GM12864 (cell line): ENCODE measurements at regions not wholly inside any gene's neighbourhood (a gene's known extent, or its start where the extent isn't known, plus 50 kb on each side); places are given as distances from the start of the nearest gene placed in this dataset.
"Not testable (repeated sequence)": the region's sequence is repeated elsewhere in the genome, so short reads cannot be mapped to it uniquely, and the experiment has no call there.

ENCODE experiments used
- DNase-seq: peaks from one replicate; pipeline ENCODE4 v3.0.0-alpha.2; 2011; ENCODE audit warnings: low read depth
- H3K4me3 ChIP-seq: 2 replicates; pipeline ENCODE4 v1.5.1; 2011; ENCODE audit warnings: mild to moderate bottlenecking, low read depth, low read length, control low read depth
- CTCF ChIP-seq: IDR thresholded peaks from 2 replicates; pipeline ENCODE4 v1.5.1; 2011; ENCODE audit warnings: low read depth, mild to moderate bottlenecking, moderate library complexity, low read length, control low read depth, inconsistent platforms; ENCODE audit errors: missing control alignments

GRCh38 chr11:29051935-29052334 lies 943.7 kb downstream of the METTL15 start:
- no peak for TF ChIP-seq CTCF
- no peak overlapping the region for H3K4me3 ChIP-seq
- DNase-seq: no peak

- not testable (repeated sequence) for H3K4me3 ChIP-seq, DNase-seq
These were observed 942.8 kb downstream of the METTL15 start for GRCh38 chr11:29050962-29051361.

GRCh38 chr11:29040489-29040888 lies 932.3 kb downstream of the METTL15 start:
- no peak for TF ChIP-seq CTCF
- no peak overlapping the region for H3K4me3 ChIP-seq
- no peak for DNase-seq

GRCh38 chr11:29032384-29033149 lies 924.4 kb downstream of the METTL15 start:
- TF ChIP-seq CTCF: no peak
- no peak for DNase-seq
- no peak overlapping the region for H3K4me3 ChIP-seq

GRCh38 chr11:29029452-29029851 lies 921.3 kb downstream of the METTL15 start:
- no peak overlapping the region for H3K4me3 ChIP-seq
- TF ChIP-seq CTCF: no peak
- no peak for DNase-seq

- DNase-seq: no peak
- H3K4me3 ChIP-seq: no peak overlapping the region
- no peak for TF ChIP-seq CTCF
These were observed 919.2 kb downstream of the METTL15 start for GRCh38 chr11:29027436-29027835.

- TF ChIP-seq CTCF: no peak
- no peak overlapping the region for H3K4me3 ChIP-seq
- DNase-seq: no peak
These were observed 918.1 kb downstream of the METTL15 start for GRCh38 chr11:29026286-29026685.
